GM12865 (cell line): ENCODE measurements at regions not wholly inside any gene's neighbourhood (a gene's known extent, or its start where the extent isn't known, plus 50 kb on each side); places are given as distances from the start of the nearest gene placed in this dataset.

Source experiments
- DNase-seq: peaks from one replicate; pipeline ENCODE4 v3.0.0; 2010; ENCODE audit warnings: low read depth
- H3K4me3 ChIP-seq: 2 replicates; pipeline ENCODE4 v1.5.1; 2011; ENCODE audit warnings: mild to moderate bottlenecking, low read depth, low read length, control low read depth
- TF ChIP-seq, protein P1 (sequence below): IDR thresholded peaks from 2 replicates; pipeline ENCODE4 v1.5.1; 2011; ENCODE audit warnings: low read length, control low read depth, low read depth, inconsistent platforms; ENCODE audit not compliant: insufficient read depth; ENCODE audit errors: missing control alignments

DNA sequence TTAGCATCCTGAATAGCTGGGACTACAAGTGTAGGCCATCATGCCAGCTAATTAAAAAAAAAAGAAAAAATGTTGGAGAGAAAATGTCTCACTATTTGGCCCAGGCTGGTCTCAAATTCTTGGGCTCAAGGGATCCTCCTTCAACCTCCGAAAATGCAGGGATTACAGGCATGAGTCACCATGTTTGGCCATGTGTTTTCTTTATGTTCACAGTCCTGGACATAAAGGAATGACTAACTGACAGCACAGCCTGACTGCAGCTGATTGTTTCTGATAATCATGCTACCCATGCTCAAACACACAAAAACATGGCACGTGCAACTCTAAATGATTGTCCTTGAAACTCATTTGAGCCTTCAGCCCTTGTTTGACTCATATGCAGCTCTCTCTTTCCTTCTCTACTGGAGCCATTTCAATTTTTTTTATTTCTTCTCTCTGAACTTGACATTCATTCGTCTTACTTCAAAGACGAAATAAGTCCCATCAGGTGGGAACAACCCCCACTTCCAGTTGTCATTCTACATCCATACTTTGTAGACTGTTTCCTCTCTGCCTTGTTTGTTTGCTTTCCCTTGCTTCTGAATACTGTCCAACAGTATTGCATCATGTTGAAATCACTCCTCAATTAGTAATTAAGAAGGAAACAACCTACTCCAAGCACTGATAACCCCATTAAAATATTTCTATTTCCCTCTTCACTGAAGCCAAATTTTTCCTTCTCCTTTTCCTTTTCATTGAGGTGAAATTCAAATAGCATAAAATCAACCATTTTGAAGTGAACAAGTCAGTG, 413.0 kb downstream of the BMP2 start:
- DNase-seq, result no peak
- H3K4me3 ChIP-seq, result no peak overlapping the region
- TF ChIP-seq, protein P1, sequence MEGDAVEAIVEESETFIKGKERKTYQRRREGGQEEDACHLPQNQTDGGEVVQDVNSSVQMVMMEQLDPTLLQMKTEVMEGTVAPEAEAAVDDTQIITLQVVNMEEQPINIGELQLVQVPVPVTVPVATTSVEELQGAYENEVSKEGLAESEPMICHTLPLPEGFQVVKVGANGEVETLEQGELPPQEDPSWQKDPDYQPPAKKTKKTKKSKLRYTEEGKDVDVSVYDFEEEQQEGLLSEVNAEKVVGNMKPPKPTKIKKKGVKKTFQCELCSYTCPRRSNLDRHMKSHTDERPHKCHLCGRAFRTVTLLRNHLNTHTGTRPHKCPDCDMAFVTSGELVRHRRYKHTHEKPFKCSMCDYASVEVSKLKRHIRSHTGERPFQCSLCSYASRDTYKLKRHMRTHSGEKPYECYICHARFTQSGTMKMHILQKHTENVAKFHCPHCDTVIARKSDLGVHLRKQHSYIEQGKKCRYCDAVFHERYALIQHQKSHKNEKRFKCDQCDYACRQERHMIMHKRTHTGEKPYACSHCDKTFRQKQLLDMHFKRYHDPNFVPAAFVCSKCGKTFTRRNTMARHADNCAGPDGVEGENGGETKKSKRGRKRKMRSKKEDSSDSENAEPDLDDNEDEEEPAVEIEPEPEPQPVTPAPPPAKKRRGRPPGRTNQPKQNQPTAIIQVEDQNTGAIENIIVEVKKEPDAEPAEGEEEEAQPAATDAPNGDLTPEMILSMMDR, result no peak

DNA sequence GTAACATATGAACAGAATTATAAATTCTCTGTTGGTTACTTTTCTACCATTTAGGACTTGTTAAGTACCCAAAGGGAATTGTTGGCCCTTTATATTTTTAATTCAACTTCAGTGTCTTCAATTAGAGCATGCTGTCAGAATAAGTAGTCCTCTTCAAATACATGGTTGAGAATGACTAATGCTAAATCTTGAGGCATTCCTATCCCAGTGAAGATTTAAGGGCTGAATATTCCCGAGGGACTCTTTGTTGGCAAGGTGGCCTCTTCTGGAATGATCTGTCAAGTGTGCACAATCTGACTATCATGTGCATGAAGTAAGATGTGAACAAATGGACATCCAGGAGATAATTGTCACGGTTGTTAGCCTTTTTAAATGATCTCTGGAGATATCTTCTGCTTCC, 421.7 kb downstream of the BMP2 start:
- H3K4me3 ChIP-seq, result no peak overlapping the region
- DNase-seq, result no peak
- TF ChIP-seq, protein P1, result no peak

DNA sequence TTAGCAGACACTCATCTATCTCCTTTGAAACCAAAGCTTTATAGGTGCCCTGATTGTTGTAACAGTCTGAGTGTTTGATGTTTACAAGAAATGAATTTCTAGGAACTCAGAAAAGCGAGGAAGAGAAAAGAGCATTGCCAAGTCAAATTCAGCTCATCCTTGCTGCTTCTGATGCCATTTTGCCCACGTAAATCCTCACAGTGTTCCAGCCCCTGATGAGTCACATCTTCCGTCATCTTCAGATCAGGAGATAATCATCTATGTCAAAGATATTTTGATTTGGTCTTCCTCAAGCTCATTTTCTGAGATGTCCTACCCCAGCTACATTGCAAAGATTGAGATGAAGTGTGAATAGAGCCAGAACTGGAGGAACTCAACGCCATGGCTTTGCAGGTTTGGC, 426.2 kb downstream of the BMP2 start:
- TF ChIP-seq, protein P1, result no peak
- no peak for DNase-seq
- H3K4me3 ChIP-seq, result no peak overlapping the region

DNA sequence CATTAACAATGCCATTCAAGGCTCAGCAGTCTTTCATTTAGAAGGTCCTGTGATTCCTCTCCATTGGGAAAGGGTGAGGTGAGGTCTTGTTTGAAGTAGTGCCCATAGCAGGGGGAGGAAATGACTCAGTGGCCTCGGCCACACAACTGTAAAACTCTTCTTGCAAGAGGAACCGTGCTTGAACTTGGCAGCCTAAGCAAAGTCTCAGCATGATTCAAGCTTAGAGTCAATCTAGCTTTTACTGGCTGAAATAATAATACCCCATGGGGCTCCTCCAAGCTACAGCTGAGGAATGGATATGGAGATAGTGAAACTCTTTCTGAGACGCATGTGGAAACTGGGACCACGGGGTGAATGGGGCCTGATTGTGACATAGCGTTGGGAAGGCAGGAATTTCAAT, 428.2 kb downstream of the BMP2 start:
- TF ChIP-seq, protein P1, result no peak
- H3K4me3 ChIP-seq, result no peak overlapping the region
- DNase-seq, result no peak

DNA sequence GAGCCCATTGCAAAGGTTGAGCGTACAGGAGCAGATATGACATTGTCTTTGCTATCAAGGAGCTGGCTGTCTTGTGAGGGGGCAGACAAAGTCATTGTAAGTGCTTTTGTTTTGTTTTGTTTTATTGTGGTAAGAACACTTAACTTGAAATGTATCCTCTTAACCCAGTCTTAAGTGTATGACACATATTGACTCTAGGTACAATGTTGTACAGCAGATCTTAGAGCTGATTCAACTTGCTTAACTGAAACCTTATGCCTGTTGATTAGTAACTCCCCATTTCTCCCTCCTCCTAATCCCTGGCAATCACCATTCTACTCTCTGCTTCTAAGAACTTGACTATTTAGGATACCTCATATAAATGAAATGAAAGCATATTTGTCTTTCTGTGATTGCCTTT, 429.0 kb downstream of the BMP2 start:
- no peak overlapping the region for H3K4me3 ChIP-seq
- TF ChIP-seq, protein P1, result no peak
- DNase-seq, result no peak

DNA sequence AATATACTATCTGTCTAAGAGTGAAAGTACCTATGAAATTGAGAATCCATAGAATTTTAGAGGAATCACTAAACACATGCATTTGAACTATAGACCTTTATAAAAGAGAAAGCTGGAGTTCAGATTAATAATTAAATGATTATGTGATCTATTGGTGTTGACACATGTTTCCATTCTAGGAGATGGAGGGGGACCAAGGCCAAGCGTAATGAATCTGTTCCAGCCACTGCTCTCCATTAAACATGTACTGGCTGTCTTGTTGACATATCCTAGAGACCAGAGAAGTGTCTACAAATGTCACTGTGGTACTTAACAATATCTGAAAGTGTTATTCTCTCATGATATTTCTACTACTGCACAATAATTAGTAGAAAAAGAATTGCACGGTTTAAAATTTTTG, 432.4 kb downstream of the BMP2 start:
- TF ChIP-seq, protein P1, result no peak
- no peak overlapping the region for H3K4me3 ChIP-seq
- no peak for DNase-seq
